Naive thymus-derived CD4-positive, alpha-beta T cell (primary cell): ENCODE measurements at regions not wholly inside any gene's neighbourhood (a gene's known extent, or its start where the extent isn't known, plus 50 kb on each side); places are given as distances from the start of the nearest gene placed in this dataset.
"Not testable (repeated sequence)": the region's sequence is repeated elsewhere in the genome, so short reads cannot be mapped to it uniquely, and the experiment has no call there.

Source experiments
- ATAC-seq: fragments of 150-1000 bp; cut with Tn5 transposase; 2 replicates; pipeline ENCODE4 v1.10.0; 2021; ENCODE audit warnings: mild to moderate bottlenecking, moderate library complexity
- CTCF ChIA-PET: fragments of 350-600 bp; sonication (Branson Sonifier 250); formaldehyde crosslinking; loops from one replicate; lab custom pipeline; 2021; ENCODE audit warnings: antibody characterized with exemption; lab: Charles Lee
- POLR2A ChIA-PET: fragments of 350-600 bp; sonication (Branson Sonifier 250); formaldehyde crosslinking; loops from one replicate; lab custom pipeline; 2021; ENCODE audit warnings: antibody characterized with exemption, inconsistent platforms; lab: Charles Lee
- DNase-seq, 9 donors: peaks; one replicate each; pipeline versions ENCODE4 v3.0.0 to v3.0.0-alpha.2; 2020 to 2022; ENCODE audit warnings: mixed read lengths in 1 of 9
- H3K27ac ChIP-seq: one replicate; pipeline ENCODE4 v1.7.0; 2013; ENCODE audit warnings: mild to moderate bottlenecking, low read depth, low read length, moderate library complexity
- H3K27me3 ChIP-seq, 2 donors: one replicate each; pipeline ENCODE4 v1.7.0; 2013; ENCODE audit warnings: low read length in 2 of 2, mild to moderate bottlenecking in 2 of 2, moderate library complexity in 2 of 2; ENCODE audit not compliant: control insufficient read depth in 2 of 2, insufficient read depth in 2 of 2
- H3K36me3 ChIP-seq, 3 experiments: 1 replicate in 2 of 3; 2 replicates in 1 of 3; pipeline ENCODE4 v1.7.0; 2013; ENCODE audit warnings: low read length in 3 of 3, mild to moderate bottlenecking in 3 of 3, moderate library complexity in 1 of 3; ENCODE audit not compliant: insufficient read depth in 3 of 3, control insufficient read depth in 2 of 3
- H3K4me1 ChIP-seq, 2 donors: one replicate each; pipeline ENCODE4 v1.7.0; 2013; ENCODE audit warnings: low read length in 2 of 2, mild to moderate bottlenecking in 2 of 2, moderate library complexity in 1 of 2; ENCODE audit not compliant: control insufficient read depth in 2 of 2, insufficient read depth in 2 of 2
- H3K4me3 ChIP-seq: 2 replicates; pipeline ENCODE4 v1.7.0; 2013; ENCODE audit warnings: mild to moderate bottlenecking, low read length
- H3K9me3 ChIP-seq, 3 experiments: 1 replicate in 2 of 3; 2 replicates in 1 of 3; pipeline ENCODE4 v1.7.0; 2013; ENCODE audit warnings: low read length in 3 of 3; ENCODE audit not compliant: control insufficient read depth in 2 of 3
- H3K27ac Mint-ChIP-seq, 9 donors: one replicate each; pipeline ENCODE4 v1.8.0; 2020 to 2022; ENCODE audit warnings: mixed read lengths in 9 of 9, mild to moderate bottlenecking in 8 of 9, moderate library complexity in 5 of 9, inconsistent platforms in 2 of 9
- H3K27me3 Mint-ChIP-seq, 5 donors: one replicate each; pipeline ENCODE4 v1.8.0; 2021 to 2022; ENCODE audit warnings: mixed read lengths in 5 of 5, mild to moderate bottlenecking in 1 of 5
- H3K36me3 Mint-ChIP-seq, 5 donors: one replicate each; pipeline ENCODE4 v1.8.0; 2020 to 2022; ENCODE audit warnings: mixed read lengths in 5 of 5, mild to moderate bottlenecking in 3 of 5, inconsistent platforms in 1 of 5
- H3K4me1 Mint-ChIP-seq, 7 donors: one replicate each; pipeline ENCODE4 v1.8.0; 2020 to 2022; ENCODE audit warnings: mixed read lengths in 7 of 7, mild to moderate bottlenecking in 3 of 7, inconsistent platforms in 1 of 7
- H3K4me3 Mint-ChIP-seq, 10 donors: one replicate each; pipeline ENCODE4 v1.8.0; 2020 to 2022; ENCODE audit warnings: mild to moderate bottlenecking in 10 of 10, mixed read lengths in 10 of 10, moderate library complexity in 6 of 10, inconsistent platforms in 2 of 10
- H3K9me3 Mint-ChIP-seq, 11 donors: one replicate each; pipeline ENCODE4 v1.8.0; 2020 to 2022; ENCODE audit warnings: mixed read lengths in 11 of 11, mild to moderate bottlenecking in 4 of 11, inconsistent platforms in 1 of 11, moderate library complexity in 1 of 11
- intact Hi-C, 2 donors: fragments of 100-400 bp; cut with micrococcal nuclease; formaldehyde crosslinking; loops; one replicate each; pipeline ENCODE4 v1.15.1; 2023

DNA sequence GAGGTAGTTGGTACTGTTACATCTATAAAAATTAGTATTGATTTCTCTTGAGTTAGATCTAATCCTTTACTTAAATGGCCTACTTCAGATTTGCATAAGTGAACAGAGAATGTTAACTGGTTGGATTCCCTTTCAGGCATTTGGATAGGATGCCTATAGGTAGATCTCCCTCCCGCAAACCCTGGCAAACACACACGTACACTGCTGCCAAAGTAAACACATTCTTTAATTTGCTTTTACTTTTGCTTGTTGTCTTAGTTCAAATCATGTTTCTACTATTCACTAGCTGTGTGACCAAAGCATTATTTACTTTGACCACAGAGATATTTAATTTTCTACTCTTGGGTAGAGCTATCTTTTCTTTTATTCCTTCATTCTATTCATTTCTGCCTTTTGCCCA lies 936.1 kb upstream of the FBXO33 start:
- DNase-seq = no peak
- Histone ChIP-seq H3K27ac (no peak overlapping the region), H3K9me3 (no peaks in the 10 kb centered on the region), H3K4me3 (no peak overlapping the region), H3K27me3 (no peaks in the 10 kb centered on the region), H3K36me3 (no peaks in the 10 kb centered on the region), H3K4me1 (no peaks in the 10 kb centered on the region)
- intact Hi-C loops = no loop called here
- ChIA-PET POLR2A (no interaction called here), CTCF (no interaction called here)
- H3K4me1 Mint-ChIP-seq = peaks cover 0 to 13% (median 3%) of the 10 kb centered on the region in 7 donors
- ATAC-seq = no peak
- H3K27ac Mint-ChIP-seq = no peak overlapping the region
- H3K27me3 Mint-ChIP-seq = no peaks in the 10 kb centered on the region
- H3K4me3 Mint-ChIP-seq = no peak overlapping the region
- peaks cover 0 to 14% (median 0%) of the 10 kb centered on the region in 11 donors for H3K9me3 Mint-ChIP-seq
- H3K36me3 Mint-ChIP-seq = no peaks in the 10 kb centered on the region

- CTCF ChIA-PET = no interaction called here
These were observed 935.5 kb upstream of the FBXO33 start for GRCh38 chr14:40367717-40368116.

GRCh38 chr14:40365305-40365704 lies 933.1 kb upstream of the FBXO33 start:
- H3K9me3 Mint-ChIP-seq = peaks cover 0 to 9% (median 2%) of the 10 kb centered on the region in 11 donors
- no peaks in the 10 kb centered on the region for H3K36me3 ChIP-seq
- no peaks in the 10 kb centered on the region for H3K27me3 Mint-ChIP-seq
- no peak overlapping the region for H3K27ac ChIP-seq
- H3K27ac Mint-ChIP-seq = peak overlapping the region in 1 of 9 donors; percentile 5
- H3K9me3 ChIP-seq = no peaks in the 10 kb centered on the region
- ChIA-PET CTCF (no interaction called here), POLR2A (no interaction called here)
- H3K4me3 ChIP-seq = no peak overlapping the region
- intact Hi-C loops = no loop called here
- H3K4me3 Mint-ChIP-seq = peak overlapping the region in 2 of 10 donors; percentile 31 to 63
- no peaks in the 10 kb centered on the region for H3K4me1 ChIP-seq
- H3K27me3 ChIP-seq = no peaks in the 10 kb centered on the region
- H3K4me1 Mint-ChIP-seq = peaks cover 0 to 13% (median 3%) of the 10 kb centered on the region in 7 donors
- DNase-seq (no peak), ATAC-seq (no peak)
- H3K36me3 Mint-ChIP-seq = no peaks in the 10 kb centered on the region

More at GRCh38 chr14:40367717-40368116, 935.5 kb upstream of the FBXO33 start:
- no peaks in the 10 kb centered on the region for H3K27me3 Mint-ChIP-seq
- H3K9me3 Mint-ChIP-seq = peaks cover 0 to 14% (median 0%) of the 10 kb centered on the region in 11 donors
- no peaks in the 10 kb centered on the region for H3K36me3 Mint-ChIP-seq
- DNase-seq (no peak), ATAC-seq (no peak)
- intact Hi-C loops = no loop called here
- peaks cover 0 to 13% (median 3%) of the 10 kb centered on the region in 7 donors for H3K4me1 Mint-ChIP-seq
- no peaks in the 10 kb centered on the region for H3K27me3 ChIP-seq
- H3K27ac ChIP-seq = no peak overlapping the region
- H3K4me1 ChIP-seq = no peaks in the 10 kb centered on the region
- no peak overlapping the region for H3K4me3 Mint-ChIP-seq
- POLR2A ChIA-PET = no interaction called here
- H3K4me3 ChIP-seq = no peak overlapping the region
- no peak overlapping the region for H3K27ac Mint-ChIP-seq
- H3K36me3 ChIP-seq = no peaks in the 10 kb centered on the region
- H3K9me3 ChIP-seq = no peaks in the 10 kb centered on the region

DNA sequence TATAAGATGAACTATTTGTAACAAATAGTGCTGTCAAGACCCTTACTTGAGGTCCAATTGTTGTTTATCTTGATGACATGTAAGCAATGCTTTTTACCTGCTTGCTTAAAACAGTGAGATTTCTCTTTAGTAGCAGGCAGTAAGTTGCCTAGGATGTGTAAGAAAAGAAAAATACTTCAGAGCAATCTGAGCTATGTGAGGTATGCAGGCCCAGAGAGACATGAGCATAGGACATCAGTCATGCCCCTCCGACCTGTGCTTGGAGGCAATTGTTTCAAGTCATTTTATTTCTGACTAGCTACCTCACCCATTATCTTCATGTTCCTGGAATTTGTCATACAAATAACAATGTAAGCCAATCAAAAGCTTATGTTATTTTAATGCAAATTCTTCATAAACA lies 930.6 kb upstream of the FBXO33 start:
- no peak overlapping the region for H3K4me3 ChIP-seq
- no peaks in the 10 kb centered on the region for H3K27me3 Mint-ChIP-seq
- no peak overlapping the region for H3K4me3 Mint-ChIP-seq
- no peak for DNase-seq
- POLR2A ChIA-PET = no interaction called here
- H3K27ac Mint-ChIP-seq = no peak overlapping the region
- no peaks in the 10 kb centered on the region for H3K27me3 ChIP-seq
- H3K4me1 ChIP-seq = no peaks in the 10 kb centered on the region
- intact Hi-C loops = no loop called here
- no peak for ATAC-seq
- no peaks in the 10 kb centered on the region for H3K36me3 Mint-ChIP-seq
- peaks cover 0 to 13% (median 3%) of the 10 kb centered on the region in 7 donors for H3K4me1 Mint-ChIP-seq
- no peaks in the 10 kb centered on the region for H3K36me3 ChIP-seq
- CTCF ChIA-PET = no interaction called here
- H3K9me3 Mint-ChIP-seq = peaks cover 0 to 13% (median 3%) of the 10 kb centered on the region in 11 donors
- no peaks in the 10 kb centered on the region for H3K9me3 ChIP-seq
- no peak overlapping the region for H3K27ac ChIP-seq

GRCh38 chr14:40354754-40355153 lies 922.5 kb upstream of the FBXO33 start:
- DNase-seq (no peak), ATAC-seq (no peak)
- Mint-ChIP-seq H3K27ac (no peak overlapping the region), H3K4me3 (no peak overlapping the region), H3K27me3 (no peaks in the 10 kb centered on the region), H3K4me1 (no peaks in the 10 kb centered on the region), H3K9me3 (peaks cover 0 to 9% (median 3%) of the 10 kb centered on the region in 11 donors), H3K36me3 (no peaks in the 10 kb centered on the region)
- ChIA-PET CTCF (no interaction called here), POLR2A (no interaction called here)
- H3K4me3 ChIP-seq = no peak overlapping the region
- no peaks in the 10 kb centered on the region for H3K27me3 ChIP-seq
- intact Hi-C loops = no loop called here
- H3K36me3 ChIP-seq = no peaks in the 10 kb centered on the region
- no peaks in the 10 kb centered on the region for H3K4me1 ChIP-seq
- H3K27ac ChIP-seq = no peak overlapping the region
- H3K9me3 ChIP-seq = no peaks in the 10 kb centered on the region

GRCh38 chr14:40348104-40348503 lies 915.9 kb upstream of the FBXO33 start:
- H3K27me3 ChIP-seq, H3K9me3 Mint-ChIP-seq, H3K4me1 Mint-ChIP-seq, H3K36me3 Mint-ChIP-seq, H3K27ac ChIP-seq, DNase-seq, H3K36me3 ChIP-seq, H3K9me3 ChIP-seq, ATAC-seq, H3K27me3 Mint-ChIP-seq, H3K4me1 ChIP-seq, H3K27ac Mint-ChIP-seq, POLR2A ChIA-PET, intact Hi-C loops, H3K4me3 ChIP-seq, CTCF ChIA-PET: not testable (repeated sequence)
- H3K4me3 Mint-ChIP-seq = peak overlapping the region in 1 of 10 donors; percentile 48

GRCh38 chr14:40347675-40348074 lies 915.4 kb upstream of the FBXO33 start:
- peaks cover 0 to 8% (median 5%) of the 10 kb centered on the region in 11 donors for H3K9me3 Mint-ChIP-seq
- ChIA-PET CTCF (no interaction called here), POLR2A (no interaction called here)
- no peak overlapping the region for H3K27ac Mint-ChIP-seq
- peak overlapping the region in 1 of 10 donors; percentile 48 for H3K4me3 Mint-ChIP-seq
- DNase-seq (no peak), ATAC-seq (no peak)
- H3K4me1 Mint-ChIP-seq = no peaks in the 10 kb centered on the region
- no peaks in the 10 kb centered on the region for H3K27me3 ChIP-seq
- H3K36me3 ChIP-seq = no peaks in the 10 kb centered on the region
- no peaks in the 10 kb centered on the region for H3K4me1 ChIP-seq
- no peak overlapping the region for H3K4me3 ChIP-seq
- no peaks in the 10 kb centered on the region for H3K27me3 Mint-ChIP-seq
- H3K36me3 Mint-ChIP-seq = no peaks in the 10 kb centered on the region
- intact Hi-C loops = no loop called here
- no peak overlapping the region for H3K27ac ChIP-seq
- H3K9me3 ChIP-seq = no peaks in the 10 kb centered on the region
